Tibial nerve (tissue), 4 donors: ENCODE measurements at regions not wholly inside any gene's neighbourhood (a gene's known extent, or its start where the extent isn't known, plus 50 kb on each side); places are given as distances from the start of the nearest gene placed in this dataset.

Experiments used
- EP300 ChIP-seq, 2 donors: sonication (generic); formaldehyde crosslinking; IDR thresholded peaks; one replicate each; pipeline ENCODE4 v1.6.1; 2017; ENCODE audit warnings: antibody characterized with exemption in 2 of 2, mild to moderate bottlenecking in 1 of 2
- POLR2A ChIP-seq, 2 donors: fragments of 450-650 bp; IDR thresholded peaks; one replicate each; pipeline ENCODE4 v1.6.1; 2017; ENCODE audit warnings: antibody characterized with exemption in 2 of 2, mild to moderate bottlenecking in 2 of 2, moderate library complexity in 2 of 2
- TF ChIP-seq, protein P1 (sequence below), 5 experiments: fragments of 200-600 bp in 3 of 5; fragments of 450-650 bp in 2 of 5; sonication (generic) in 3 of 5; IDR thresholded peaks; one replicate each; pipeline ENCODE4 v1.5.1; 2016 to 2019; ENCODE audit warnings: antibody characterized with exemption in 5 of 5, mild to moderate bottlenecking in 3 of 5, moderate library complexity in 2 of 5

DNA sequence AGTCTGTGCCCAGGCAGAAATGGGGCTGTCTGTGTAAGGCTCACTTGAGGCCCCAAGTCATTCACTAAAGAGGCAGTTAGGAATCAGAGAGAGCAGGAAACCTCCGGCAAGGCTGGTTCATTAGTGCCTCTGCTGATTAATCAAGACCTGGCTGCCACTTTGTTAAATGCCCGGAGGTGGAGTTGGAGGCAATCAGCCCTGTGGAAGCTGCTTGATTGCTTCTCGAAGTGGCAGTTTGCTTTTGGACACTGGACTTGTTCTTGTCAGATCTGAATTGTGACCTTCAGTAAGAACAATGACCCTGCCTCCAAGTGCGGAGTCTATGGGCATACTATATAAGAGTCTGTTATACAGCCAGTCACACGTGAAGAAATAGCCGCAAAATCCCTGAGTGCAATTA lies 183.9 kb upstream of the LINC00305 start:
- TF ChIP-seq, protein P1, sequence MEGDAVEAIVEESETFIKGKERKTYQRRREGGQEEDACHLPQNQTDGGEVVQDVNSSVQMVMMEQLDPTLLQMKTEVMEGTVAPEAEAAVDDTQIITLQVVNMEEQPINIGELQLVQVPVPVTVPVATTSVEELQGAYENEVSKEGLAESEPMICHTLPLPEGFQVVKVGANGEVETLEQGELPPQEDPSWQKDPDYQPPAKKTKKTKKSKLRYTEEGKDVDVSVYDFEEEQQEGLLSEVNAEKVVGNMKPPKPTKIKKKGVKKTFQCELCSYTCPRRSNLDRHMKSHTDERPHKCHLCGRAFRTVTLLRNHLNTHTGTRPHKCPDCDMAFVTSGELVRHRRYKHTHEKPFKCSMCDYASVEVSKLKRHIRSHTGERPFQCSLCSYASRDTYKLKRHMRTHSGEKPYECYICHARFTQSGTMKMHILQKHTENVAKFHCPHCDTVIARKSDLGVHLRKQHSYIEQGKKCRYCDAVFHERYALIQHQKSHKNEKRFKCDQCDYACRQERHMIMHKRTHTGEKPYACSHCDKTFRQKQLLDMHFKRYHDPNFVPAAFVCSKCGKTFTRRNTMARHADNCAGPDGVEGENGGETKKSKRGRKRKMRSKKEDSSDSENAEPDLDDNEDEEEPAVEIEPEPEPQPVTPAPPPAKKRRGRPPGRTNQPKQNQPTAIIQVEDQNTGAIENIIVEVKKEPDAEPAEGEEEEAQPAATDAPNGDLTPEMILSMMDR (IDR thresholded peaks at IDR 0.05) = no peak
- TF ChIP-seq EP300 (IDR thresholded peaks at IDR 0.05) = no peak
- no peak for TF ChIP-seq POLR2A (IDR thresholded peaks at IDR 0.05)
